Stimulated activated CD8-positive, alpha-beta memory T cell treated with anti-CD3 and anti-CD28 coated beads, Interleukin-4, amount 100 ng/mL, for 4 hours (primary cell): ENCODE measurements at regions not wholly inside any gene's neighbourhood (a gene's known extent, or its start where the extent isn't known, plus 50 kb on each side); places are given as distances from the start of the nearest gene placed in this dataset.

Experiments
- DNase-seq, 2 donors: peaks; one replicate each; pipeline ENCODE4 v3.0.0-alpha.2; 2020; ENCODE audit warnings: low read depth in 2 of 2, low spot score in 1 of 2

DNA sequence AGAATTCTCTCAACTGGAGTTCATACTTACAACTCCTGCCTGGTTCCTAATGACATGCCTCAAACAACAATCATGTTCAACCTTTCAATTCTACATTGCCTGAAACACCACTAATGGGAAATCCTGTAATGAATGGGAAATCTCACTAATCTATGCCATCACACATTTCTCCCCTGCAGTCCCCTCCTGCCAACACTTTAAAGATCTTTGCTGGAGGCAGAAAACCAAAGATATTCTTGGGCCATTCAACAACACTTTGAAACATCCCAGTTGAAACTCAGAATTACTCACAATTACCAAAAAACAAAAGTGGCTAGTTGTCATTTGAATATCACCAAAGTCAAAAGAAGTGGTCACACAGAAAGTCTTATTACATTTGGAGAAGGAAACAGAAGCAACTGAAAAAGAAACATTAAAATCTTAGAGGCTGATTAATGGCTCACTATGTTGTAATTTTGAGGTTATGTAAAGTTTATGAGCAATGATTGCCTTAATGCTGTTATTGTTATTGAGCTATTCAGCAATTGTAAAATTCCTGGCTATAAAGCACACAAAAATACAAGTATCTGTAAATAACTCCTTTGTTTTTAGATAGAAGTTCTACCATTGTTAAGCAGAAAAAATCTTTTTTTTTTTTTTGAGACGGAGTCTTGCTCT lies 313.4 kb upstream of the SLC30A5 start:
- DNase-seq = no peak

DNA sequence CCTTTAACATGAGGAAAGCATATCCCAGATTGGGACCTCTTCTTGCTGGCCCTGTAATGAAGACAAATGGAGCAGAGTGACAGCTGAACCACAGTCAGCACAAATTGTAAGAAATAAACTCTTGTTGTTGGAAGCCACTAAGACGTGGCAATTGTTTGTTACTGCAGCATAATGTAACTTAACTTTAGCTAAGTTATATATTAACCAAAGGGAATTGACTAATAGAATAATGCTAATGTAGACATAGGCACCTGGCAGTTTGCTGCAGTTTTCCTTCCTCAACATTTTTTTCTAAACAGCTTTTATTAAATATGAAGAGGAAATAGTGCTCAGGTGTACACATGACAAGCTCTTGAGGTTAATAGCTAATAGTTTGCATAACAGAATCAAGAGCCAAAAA lies 300.7 kb upstream of the SLC30A5 start:
- no peak for DNase-seq

DNA sequence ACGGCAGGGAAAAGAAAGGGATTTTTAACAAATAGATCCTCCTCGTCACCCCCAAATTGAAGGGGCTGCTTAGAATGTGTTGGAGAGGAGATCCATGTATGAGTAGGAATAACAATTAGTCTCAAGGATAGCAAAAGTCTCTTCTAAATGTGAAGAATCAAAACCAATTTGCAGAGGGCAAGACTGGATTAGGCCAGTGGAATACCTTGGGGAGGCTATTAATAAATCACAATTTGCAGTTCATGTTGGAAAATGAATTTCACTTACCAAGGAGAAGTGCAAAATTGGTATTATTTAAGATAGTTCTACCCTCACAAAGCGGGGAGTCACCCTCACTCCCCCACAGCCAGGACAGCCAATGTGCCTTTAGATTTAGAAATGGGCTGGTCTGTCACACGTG lies 299.8 kb upstream of the SLC30A5 start:
- no peak for DNase-seq

DNA sequence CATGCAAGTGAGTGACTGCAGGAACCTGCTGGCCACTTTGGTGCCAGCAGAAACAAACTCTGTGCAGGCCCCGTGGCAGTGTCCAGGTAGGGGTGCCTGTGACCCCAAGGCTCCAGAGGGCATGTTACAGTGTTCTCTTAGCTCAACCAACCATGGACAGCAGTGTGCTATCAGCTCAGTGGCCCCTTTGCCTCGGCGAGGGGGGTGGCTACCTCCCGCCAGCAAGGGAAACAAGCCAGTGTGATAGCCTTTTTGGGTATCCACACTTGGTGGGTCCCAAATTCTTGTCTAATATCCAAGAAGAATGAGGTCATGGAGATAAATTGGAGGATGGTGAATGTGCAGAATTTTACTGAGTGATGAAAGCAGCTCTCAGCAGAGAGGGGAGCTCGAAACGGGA lies 298.6 kb upstream of the SLC30A5 start:
- no peak for DNase-seq

DNA sequence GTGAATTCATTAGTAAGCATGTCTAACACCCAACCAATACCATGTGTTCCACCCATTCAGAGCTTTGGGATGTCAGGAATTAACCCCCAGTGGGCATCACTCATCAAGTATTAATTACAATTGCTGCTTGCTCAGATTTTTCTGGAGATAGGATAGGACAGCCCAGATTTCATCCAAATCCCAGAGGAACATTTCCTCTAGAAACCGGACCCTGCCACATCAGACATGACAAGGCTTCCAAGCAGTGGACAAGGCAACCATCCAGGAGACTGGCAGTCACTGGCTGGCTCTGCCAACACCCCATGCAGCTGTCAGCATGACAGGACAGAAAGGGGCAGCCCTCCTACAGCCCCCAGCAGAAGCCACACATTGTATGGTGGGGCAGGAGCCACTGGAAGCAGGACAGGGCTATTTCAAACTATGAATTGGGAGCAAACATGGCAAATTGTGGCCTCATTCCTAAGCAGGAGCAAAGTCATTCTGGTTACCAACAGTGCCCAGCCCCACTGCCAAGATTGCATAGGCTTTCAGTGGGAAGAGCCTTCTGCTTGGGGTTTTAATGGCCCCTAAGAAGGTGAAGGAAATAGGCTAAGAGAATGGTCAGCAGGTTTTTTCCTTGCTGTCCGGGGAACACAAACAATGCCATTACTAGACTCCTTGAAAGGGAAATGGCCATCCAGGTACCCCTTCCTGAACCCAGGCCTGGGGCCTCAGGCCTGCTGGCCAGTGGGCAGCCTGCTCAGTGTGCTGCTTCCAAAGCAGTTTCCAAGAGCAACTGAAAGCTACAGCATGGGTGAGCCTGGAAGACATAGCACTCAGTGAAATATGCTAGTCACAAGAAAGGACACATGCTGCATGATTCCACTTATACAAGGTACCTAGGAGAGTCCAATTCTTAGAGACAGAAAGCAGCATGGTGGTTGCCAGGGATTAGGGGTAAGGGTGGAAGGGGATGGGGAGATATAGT lies 294.7 kb upstream of the SLC30A5 start:
- DNase-seq = no peak

DNA sequence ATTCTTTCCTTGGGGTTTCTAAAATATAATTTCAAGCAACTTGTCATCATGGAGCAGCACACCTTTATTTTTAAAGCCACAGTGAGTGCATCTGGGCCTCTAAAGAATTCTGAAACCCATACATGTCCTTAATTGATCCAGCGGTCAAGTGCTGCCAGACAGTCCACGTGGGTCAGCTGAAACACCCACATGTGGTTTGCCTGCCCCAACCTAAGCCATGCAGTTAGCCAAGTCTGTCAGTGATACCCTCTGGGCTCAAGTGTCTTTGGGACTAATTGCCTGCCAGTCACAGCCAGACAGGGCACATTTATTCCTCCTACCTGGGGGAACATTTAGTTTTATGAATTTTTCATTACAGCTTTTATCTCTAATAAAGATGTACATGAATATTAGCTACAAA lies 291.4 kb upstream of the SLC30A5 start:
- DNase-seq = no peak

DNA sequence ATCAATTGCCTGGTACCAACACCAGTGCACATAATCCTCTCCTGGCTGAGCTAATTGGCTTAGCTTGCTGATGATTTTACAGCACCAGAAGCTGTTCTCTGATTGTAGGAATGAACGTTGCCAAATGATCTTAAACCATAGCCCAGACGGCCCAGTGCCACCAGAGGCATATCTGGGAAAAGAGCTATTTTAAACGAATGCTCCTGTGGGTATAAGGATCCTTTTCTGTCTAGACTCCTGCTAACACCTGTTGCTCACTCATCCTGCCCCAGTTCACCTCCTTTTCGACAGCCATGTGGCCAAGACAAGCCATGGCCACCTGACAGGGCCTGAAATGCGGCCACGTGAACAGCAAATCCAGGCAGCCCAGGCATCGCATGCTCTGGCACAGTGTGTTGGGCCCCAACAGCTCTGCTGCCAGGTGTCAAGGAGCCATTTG lies 289.9 kb upstream of the SLC30A5 start:
- no peak for DNase-seq

DNA sequence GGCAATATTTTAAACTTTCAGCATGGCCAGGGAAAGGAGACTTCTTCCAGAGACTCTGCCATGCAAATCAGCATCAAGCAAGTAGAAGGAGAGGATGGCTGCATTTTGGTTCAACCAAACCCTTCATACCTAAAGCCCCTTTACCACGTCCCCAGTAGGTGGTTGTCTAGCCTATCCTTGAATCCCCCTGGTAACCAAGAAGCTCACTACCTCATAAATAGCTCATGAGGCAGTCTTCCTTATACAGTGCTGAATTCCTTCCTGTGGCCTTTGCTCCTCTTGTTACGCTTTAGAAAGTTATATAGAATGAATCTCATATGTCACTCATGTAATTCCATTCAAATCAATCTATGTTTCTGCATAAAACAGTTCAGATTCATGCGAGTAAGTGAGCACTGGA lies 289.5 kb upstream of the SLC30A5 start:
- no peak for DNase-seq

DNA sequence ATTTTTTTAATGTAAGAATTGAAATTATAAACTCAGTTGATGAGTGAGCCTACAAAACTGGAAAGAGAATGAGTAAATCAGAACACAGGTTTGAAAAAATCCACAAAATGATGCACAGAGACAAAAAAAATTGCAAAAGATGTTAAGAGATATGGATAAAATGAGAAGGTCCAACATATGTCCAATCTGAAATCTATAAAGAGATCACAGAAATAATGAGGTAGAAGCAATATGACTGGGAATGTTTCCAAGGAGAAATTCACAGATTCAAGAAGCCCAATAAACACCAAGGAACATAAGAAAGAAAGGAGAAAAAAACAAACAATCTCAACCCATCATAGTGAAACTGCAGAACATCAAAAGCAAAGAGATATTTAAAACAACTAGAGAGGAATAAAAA lies 288.4 kb upstream of the SLC30A5 start:
- no peak for DNase-seq

DNA sequence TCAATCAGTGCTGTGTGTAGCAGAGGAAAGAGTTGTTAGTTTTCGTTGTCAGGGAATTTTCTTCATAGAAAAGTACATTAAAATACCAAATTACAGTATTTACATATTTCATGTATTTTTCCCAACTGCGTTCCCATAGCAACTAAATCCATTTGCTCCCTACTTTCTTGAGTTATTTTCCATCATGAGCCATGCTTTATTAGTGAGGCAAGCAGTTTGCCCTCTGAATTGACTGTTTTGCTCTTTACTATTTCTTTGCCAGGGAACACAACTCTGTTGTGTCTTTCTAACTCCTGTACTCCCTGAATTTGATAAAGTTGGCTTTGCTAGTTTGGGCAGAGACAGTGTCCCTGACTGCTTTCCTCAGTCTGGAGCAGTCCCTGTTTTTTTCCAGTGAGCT lies 276.2 kb upstream of the SLC30A5 start:
- no peak for DNase-seq

DNA sequence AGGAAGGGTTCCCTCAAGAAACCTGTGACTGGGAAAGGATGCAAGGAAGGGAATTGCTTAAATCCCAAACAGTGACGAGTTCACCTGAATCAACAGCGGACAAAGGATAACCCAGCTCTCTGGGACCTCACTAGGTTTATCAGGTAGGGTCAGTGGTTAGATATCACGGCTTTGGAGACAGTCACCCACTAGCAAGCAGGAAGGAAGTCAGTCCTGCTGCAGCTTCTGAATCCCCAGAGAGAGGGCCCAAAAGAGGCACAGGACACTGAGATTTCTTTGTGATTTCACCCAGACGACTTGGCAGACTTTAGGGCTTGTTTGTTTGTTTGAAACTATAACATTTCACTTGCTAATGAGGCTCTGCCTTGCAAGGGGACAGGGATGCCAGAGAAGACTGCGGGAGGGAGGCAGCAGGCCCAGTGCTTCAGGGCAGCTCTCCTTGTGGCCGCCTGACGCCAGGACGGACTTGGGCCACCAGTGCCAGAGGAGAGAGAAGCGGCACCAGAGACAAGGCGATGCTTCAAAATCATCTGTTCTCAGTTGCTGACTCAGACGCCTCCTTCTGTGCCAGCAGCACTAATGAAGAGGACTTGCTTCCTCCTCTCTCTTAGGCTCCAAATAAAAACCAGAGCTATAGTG lies 275.6 kb upstream of the SLC30A5 start:
- DNase-seq = no peak

DNA sequence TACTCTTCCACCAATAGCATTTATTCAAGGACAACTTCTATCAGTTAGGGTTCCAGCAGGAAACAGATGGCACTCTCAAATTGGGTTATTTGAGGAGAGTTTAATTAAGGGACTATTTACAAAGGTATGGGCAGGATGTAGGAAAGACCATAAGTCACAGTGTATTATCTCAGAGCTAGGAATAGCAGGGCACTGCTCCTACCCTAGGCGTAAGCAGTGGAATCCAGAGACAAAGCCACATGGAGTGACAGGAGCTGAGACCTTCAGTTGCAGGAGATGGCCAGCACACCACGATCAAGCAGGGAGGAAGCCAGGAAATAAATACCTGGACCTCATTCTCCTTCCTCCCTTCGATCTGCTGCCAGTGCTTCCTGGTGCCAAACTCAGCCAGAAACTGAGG lies 274.9 kb upstream of the SLC30A5 start:
- DNase-seq = no peak

DNA sequence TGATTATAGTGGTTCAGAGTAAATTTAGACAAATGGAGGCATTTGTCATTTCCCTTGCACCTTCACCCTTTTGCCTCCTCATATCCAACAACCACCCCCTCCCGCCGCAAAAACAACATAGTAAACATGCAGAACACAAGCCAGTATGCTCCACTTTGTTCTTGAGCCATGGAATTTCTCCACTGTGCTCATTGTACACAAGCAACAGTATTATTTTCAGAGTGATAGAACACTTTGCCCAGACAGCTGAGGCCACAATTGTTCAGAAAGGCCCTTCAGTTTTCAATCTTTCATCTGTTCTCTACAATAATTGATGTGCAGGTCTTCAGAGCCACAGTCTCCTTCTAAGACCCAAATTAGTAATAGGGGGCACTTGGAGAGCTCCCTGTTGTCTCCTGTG lies 272.8 kb upstream of the SLC30A5 start:
- DNase-seq = no peak

DNA sequence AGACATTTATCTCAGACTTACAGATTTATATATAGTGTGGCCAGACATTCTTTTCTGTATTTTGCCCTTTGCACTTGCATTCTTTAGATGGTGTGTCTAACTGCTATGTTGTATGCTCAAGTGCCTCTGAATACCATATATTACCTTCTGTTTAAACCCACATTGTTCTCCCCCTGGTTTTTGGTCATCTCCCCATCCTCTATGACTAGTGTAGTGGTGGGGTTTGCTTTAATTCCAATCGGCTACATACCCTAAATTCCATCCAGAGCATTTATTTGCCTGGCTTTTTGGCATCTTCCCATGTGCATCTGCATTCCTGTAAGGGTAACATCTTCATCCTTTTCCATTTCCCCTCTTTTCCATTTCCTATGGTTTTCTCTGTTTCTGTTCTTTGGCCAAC lies 271.0 kb upstream of the SLC30A5 start:
- DNase-seq = no peak

DNA sequence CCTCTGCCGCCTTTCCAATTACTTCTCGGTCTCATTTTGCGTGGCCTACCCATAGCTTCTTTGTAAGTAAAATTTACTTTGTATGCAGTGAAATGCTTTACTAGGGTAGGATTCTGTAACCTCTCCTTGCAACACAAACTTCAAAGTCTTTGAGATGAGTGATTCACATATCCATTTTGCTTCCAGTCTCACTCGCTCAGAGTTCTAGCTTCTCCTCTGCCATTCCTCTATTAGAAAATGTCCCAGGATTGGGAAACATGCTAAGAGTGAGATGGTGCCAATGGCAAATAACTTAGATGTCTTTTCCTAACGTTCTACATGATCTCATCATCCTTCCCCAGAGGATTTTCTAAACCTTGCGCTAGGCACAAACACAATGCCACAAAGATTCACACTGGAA lies 270.5 kb upstream of the SLC30A5 start:
- no peak for DNase-seq

DNA sequence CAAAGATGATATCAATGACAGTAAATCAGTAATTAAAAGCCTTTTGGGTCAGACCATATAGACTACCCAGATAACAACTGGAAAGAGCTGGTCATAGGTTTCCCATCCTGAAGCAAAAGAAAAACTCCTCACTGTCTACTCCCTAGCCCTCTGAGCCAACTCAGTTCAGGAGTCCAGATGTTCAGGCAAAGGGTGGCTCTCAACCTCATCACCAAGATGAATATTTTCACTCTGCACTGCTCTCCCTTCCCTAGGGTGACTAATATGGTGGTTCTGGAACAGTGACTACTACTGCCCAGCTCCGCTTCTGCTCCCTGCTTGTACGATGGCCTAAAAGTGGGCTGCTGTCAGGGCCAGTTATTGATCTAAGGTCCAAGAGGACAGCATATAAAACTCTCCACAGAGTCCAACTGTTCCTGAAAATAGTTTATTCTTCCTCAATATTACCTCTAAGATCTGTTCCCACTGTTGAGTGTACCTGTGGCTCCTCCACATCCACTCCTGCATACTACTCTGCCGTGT lies 263.4 kb upstream of the SLC30A5 start:
- no peak for DNase-seq

DNA sequence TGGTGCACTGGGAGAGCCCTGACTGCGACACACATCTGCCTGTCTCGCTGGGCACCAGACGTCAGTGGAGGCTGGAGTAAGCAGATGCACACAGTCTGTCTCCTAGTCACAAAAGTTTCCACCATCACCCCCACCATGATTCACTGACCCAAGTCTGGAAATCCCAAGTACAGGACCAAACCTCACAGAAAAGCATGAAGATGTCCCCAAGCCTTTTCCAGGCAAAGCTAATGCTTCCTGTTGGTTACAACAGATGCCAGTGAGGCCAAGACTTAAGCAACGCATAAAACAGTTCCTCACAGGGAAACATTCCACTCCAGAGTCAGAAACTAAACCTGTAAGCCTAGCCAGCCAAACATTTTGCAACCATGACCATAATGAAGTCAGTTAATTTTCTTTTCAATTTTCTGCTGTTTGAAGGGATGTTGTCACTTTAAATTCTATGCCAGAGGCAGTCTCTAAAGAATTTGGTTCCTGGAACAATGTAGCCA lies 259.3 kb upstream of the SLC30A5 start:
- no peak for DNase-seq

DNA sequence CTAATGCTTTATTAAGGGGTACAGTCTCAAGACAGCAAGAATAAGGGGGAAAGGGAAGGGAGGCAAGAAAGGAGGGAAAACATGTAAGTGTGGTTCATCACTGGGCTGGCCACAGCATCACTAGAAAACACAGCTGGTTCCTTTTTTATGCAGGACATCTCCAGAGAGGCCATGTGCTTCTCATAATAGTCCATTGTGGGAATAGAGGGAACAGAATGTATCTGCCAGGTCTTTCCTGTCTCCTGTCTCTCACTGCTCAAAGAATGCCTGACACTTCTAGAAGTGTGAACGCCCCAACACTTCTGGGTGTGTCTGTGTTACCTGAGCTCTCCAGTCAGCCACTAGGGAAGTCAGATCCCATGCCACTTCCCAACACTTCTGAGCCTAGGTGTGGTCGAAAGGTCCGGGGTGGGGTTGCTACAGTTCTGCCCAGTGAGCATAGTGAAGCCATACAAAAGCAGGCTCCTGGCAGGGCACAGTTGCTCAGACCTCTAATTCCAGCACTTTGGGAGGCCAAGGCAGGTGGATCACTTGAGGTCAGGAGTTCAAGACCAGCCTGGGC lies 255.6 kb upstream of the SLC30A5 start:
- DNase-seq = no peak

DNA sequence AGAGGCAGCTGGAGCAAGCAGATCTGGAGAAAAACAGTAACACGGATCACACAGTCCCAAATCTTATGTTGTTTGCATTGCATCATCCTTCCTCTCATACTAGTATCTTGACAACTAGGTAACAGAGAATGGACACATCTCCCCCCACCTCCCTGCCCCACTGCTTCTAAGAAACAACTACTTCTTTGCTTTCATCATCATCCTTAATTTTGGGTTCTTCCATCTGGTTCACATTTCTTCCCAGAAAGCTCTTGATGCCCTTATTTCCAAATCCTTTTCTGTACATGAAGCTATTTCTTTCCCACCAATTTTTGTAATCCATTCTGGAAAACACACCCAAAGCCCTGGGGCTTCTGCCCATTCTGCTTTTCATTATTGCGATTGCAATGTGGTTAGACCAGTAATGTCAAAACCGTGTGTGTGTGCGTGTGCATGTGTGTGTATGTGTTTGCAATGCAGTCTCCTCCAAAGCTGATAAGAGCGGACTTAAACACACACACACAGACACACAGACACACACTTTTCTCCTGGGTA lies 254.7 kb upstream of the SLC30A5 start:
- no peak for DNase-seq

DNA sequence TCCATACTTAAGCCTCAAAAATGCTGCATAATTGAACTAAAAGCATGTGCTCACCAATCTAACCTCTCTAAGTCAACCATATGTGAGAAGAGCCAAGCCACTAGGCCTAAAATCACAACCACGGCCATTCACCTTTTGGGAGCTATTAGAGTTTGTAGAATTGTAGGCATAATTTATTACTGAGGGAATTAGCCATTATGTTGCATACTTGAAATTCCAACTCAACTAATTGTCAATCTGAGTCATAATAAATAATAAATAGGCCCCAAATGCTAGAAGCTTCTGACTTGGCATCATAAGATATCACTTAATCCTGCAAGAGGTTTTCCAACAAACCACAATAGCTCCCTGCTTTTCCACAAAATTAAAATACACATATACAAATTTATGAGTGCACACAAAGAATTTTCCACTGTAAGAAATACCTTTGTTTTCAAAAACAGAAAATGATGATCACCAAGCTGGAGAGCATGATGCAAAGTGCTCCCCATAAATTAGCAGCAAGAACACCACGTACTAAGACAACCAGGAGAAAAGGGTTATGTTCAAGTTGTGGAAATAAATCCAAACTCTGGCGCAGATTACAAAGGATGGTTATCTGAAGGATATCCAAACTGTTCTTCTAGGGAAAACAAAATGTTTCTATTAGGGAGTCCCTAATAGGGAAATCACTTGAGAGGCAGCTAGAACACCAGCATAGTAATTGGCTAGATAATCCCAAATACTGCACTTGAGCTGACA lies 250.0 kb upstream of the SLC30A5 start:
- no peak for DNase-seq
